Panc1 (cell line): ENCODE measurements at regions not wholly inside any gene's neighbourhood (a gene's known extent, or its start where the extent isn't known, plus 50 kb on each side); places are given as distances from the start of the nearest gene placed in this dataset.

Source experiments
- ATAC-seq: fragments of 200-7000 bp; cut with Tn5 transposase; 2 replicates; pipeline ENCODE4 v1.9.1; 2020; ENCODE audit warnings: mild to moderate bottlenecking, moderate library complexity
- BruUV-seq: library from RNA; stranded (reverse); fragments of 400-500 nt; replicated peaks from 2 replicates; lab custom pipeline; 2021; lab: Mats Ljungman, UMichigan
- CTCF ChIA-PET: fragments of 300-600 bp; sonication (Branson Sonifier 250); formaldehyde crosslinking; loops from one replicate; lab custom pipeline; 2022; ENCODE audit warnings: antibody characterized with exemption; lab: Charles Lee
- POLR2A ChIA-PET: fragments of 300-600 bp; sonication (Branson Sonifier 250); formaldehyde crosslinking; loops from one replicate; lab custom pipeline; 2022; ENCODE audit warnings: antibody characterized with exemption; lab: Charles Lee
- DNase-seq: peaks from one replicate; pipeline ENCODE4 v3.0.0-alpha.2; 2010; ENCODE audit warnings: low read depth, low spot score
- H3K27ac ChIP-seq: 2 replicates; pipeline ENCODE4 v1.5.1; 2011; ENCODE audit warnings: mild to moderate bottlenecking, low read length, inconsistent platforms
- H3K27me3 ChIP-seq: fragments of 200-500 bp; sonication (Bioruptor generic); 2 replicates; pipeline ENCODE4 v1.6.0; 2014; ENCODE audit warnings: low read length, inconsistent platforms; ENCODE audit not compliant: control insufficient read depth, insufficient read depth
- H3K36me3 ChIP-seq: fragments of 200-500 bp; sonication (Bioruptor generic); 2 replicates; pipeline ENCODE4 v1.5.1; 2014; ENCODE audit warnings: inconsistent platforms, mild to moderate bottlenecking, low read length, moderate library complexity; ENCODE audit not compliant: control insufficient read depth, insufficient read depth
- H3K4me1 ChIP-seq: 2 replicates; pipeline ENCODE4 v1.5.1; 2011; ENCODE audit warnings: inconsistent platforms, mild to moderate bottlenecking, low read length, moderate library complexity; ENCODE audit not compliant: control insufficient read depth, insufficient read depth
- H3K4me3 ChIP-seq, 2 experiments: 2 replicates each; pipeline ENCODE4 v1.5.1; 2011 to 2012; ENCODE audit warnings: low read depth in 2 of 2, low read length in 2 of 2, mild to moderate bottlenecking in 2 of 2, inconsistent platforms in 1 of 2, moderate library complexity in 1 of 2
- H3K9me3 ChIP-seq: fragments of 200-500 bp; sonication (Bioruptor generic); 2 replicates; pipeline ENCODE4 v1.5.1; 2014; ENCODE audit warnings: low read depth, mild to moderate bottlenecking, inconsistent platforms, low read length, moderate library complexity; ENCODE audit not compliant: control insufficient read depth, insufficient read depth
- POLR2AphosphoS5 ChIP-seq: IDR thresholded peaks from 2 replicates; pipeline ENCODE4 v1.6.1; 2012; ENCODE audit warnings: mild to moderate bottlenecking, low read depth, low read length, moderate library complexity
- SIN3A ChIP-seq: IDR thresholded peaks from 2 replicates; pipeline ENCODE4 v1.6.1; 2012; ENCODE audit warnings: low read depth, mild to moderate bottlenecking, low read length, moderate library complexity, borderline replicate concordance; ENCODE audit not compliant: insufficient read depth
- TCF7L2 ChIP-seq: IDR thresholded peaks from 2 replicates; pipeline ENCODE4 v1.6.1; 2011; ENCODE audit warnings: mild to moderate bottlenecking, low read depth, low read length, inconsistent platforms
- in situ Hi-C: cut with HindIII; loops from 2 replicates; pipeline ENCODE4 v1.10.0; 2016; ENCODE audit warnings: low sequenced_read_pairs, low pct_unique_long_range_greater_than_20kb
- intact Hi-C: fragments of 100-400 bp; cut with micrococcal nuclease; formaldehyde crosslinking; loops from one replicate; pipeline ENCODE4 v1.10.0; 2022; ENCODE audit not compliant: unreplicated experiment
- TF ChIP-seq, protein P1 (sequence below), 2 experiments: IDR thresholded peaks; 2 replicates each; pipeline ENCODE4 v1.6.1; 2011 to 2012; ENCODE audit warnings: low read depth in 2 of 2, control low read depth in 1 of 2, low read length in 1 of 2, mild to moderate bottlenecking in 1 of 2, moderate library complexity in 1 of 2; ENCODE audit not compliant: insufficient read depth in 1 of 2
- TF ChIP-seq, protein P2 (sequence below): fragments of 450-650 bp; IDR thresholded peaks from 2 replicates; pipeline ENCODE4 v1.5.1; 2017; ENCODE audit warnings: mild to moderate bottlenecking

DNA sequence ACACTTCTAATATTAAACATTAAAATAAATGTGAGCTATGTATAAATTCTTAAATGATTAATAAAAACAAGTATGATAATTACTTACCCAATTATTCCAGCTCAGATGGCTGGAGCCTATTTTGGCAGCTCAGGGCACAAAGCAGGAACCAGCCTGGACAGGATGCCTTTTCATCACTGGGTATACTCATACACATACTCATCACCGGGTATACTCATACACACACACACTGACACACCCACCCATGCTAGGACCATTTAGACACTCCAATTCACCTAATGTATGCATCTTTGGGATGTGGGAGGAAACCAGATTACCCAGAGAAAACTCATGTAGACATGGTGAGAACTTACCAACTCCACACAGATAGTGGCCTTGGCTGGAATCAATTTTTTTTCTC is 57.9 kb upstream of the CNOT2 start:
- intact Hi-C loops = no loop called here
- in situ Hi-C loops = no loop called here
- CTCF ChIA-PET = no interaction called here
- Histone ChIP-seq H3K9me3 (no peaks in the 10 kb centered on the region), H3K27me3 (no peaks in the 10 kb centered on the region), H3K27ac (no peak overlapping the region), H3K4me1 (no peaks in the 10 kb centered on the region), H3K36me3 (no peaks in the 10 kb centered on the region), H3K4me3 (no peak overlapping the region)
- POLR2A ChIA-PET = no interaction called here
- no TSS peak for BruUV-seq
- DNase-seq (no peak), ATAC-seq (no peak)
- TF ChIP-seq, protein P1, sequence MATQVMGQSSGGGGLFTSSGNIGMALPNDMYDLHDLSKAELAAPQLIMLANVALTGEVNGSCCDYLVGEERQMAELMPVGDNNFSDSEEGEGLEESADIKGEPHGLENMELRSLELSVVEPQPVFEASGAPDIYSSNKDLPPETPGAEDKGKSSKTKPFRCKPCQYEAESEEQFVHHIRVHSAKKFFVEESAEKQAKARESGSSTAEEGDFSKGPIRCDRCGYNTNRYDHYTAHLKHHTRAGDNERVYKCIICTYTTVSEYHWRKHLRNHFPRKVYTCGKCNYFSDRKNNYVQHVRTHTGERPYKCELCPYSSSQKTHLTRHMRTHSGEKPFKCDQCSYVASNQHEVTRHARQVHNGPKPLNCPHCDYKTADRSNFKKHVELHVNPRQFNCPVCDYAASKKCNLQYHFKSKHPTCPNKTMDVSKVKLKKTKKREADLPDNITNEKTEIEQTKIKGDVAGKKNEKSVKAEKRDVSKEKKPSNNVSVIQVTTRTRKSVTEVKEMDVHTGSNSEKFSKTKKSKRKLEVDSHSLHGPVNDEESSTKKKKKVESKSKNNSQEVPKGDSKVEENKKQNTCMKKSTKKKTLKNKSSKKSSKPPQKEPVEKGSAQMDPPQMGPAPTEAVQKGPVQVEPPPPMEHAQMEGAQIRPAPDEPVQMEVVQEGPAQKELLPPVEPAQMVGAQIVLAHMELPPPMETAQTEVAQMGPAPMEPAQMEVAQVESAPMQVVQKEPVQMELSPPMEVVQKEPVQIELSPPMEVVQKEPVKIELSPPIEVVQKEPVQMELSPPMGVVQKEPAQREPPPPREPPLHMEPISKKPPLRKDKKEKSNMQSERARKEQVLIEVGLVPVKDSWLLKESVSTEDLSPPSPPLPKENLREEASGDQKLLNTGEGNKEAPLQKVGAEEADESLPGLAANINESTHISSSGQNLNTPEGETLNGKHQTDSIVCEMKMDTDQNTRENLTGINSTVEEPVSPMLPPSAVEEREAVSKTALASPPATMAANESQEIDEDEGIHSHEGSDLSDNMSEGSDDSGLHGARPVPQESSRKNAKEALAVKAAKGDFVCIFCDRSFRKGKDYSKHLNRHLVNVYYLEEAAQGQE (IDR thresholded peaks at IDR 0.05; ENCODE audit: insufficient read depth in 1 of 2, low read depth in 2 of 2, low read length in 1 of 2) = no peak
- TF ChIP-seq, protein P2, sequence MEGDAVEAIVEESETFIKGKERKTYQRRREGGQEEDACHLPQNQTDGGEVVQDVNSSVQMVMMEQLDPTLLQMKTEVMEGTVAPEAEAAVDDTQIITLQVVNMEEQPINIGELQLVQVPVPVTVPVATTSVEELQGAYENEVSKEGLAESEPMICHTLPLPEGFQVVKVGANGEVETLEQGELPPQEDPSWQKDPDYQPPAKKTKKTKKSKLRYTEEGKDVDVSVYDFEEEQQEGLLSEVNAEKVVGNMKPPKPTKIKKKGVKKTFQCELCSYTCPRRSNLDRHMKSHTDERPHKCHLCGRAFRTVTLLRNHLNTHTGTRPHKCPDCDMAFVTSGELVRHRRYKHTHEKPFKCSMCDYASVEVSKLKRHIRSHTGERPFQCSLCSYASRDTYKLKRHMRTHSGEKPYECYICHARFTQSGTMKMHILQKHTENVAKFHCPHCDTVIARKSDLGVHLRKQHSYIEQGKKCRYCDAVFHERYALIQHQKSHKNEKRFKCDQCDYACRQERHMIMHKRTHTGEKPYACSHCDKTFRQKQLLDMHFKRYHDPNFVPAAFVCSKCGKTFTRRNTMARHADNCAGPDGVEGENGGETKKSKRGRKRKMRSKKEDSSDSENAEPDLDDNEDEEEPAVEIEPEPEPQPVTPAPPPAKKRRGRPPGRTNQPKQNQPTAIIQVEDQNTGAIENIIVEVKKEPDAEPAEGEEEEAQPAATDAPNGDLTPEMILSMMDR = no peak
- TF ChIP-seq SIN3A (no peak), TCF7L2 (no peak), POLR2AphosphoS5 (no peak)

DNA sequence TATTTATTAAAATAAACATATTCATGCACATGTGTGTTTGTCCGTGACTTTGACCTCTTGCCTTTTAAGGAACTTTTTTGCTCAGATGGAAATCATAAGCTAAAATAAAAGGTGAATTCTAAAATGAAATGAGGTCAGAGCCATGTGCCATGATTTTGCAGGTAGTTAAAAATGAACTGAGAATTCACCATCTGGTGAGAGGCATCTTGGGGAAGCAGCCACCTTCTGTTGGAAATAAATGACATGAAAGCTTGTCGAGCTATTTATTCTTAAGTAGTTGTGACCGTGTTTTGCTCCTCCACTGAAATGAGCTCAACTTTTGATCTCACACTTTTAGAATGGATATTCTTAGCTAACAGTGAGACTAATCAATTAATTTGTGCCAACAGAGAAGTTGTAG is 56.8 kb upstream of the CNOT2 start:
- H3K4me3 ChIP-seq = no peak overlapping the region
- TF ChIP-seq, protein P2 = no peak
- TF ChIP-seq TCF7L2 (no peak), SIN3A (no peak), POLR2AphosphoS5 (no peak)
- TF ChIP-seq, protein P1 (IDR thresholded peaks at IDR 0.05; ENCODE audit: insufficient read depth in 1 of 2, low read depth in 2 of 2, low read length in 1 of 2) = no peak
- ATAC-seq = no peak
- no peaks in the 10 kb centered on the region for H3K36me3 ChIP-seq
- in situ Hi-C loops = no loop called here
- no peak overlapping the region for H3K27ac ChIP-seq
- CTCF ChIA-PET = no interaction called here
- H3K4me1 ChIP-seq = no peaks in the 10 kb centered on the region
- DNase-seq = no peak
- intact Hi-C loops = no loop called here
- H3K9me3 ChIP-seq = no peaks in the 10 kb centered on the region
- BruUV-seq = no TSS peak
- POLR2A ChIA-PET = interaction anchor here (0.7 kb wide), 1 partner anchor 322 kb away, joined by 5 read pairs; no protein-coding TSS in a partner anchor
- H3K27me3 ChIP-seq = no peaks in the 10 kb centered on the region
